ENCODE measurements at regions not wholly inside any gene's neighbourhood (a gene's known extent, or its start where the extent isn't known, plus 50 kb on each side); places are given as distances from the start of the nearest gene placed in this dataset.

DNA sequence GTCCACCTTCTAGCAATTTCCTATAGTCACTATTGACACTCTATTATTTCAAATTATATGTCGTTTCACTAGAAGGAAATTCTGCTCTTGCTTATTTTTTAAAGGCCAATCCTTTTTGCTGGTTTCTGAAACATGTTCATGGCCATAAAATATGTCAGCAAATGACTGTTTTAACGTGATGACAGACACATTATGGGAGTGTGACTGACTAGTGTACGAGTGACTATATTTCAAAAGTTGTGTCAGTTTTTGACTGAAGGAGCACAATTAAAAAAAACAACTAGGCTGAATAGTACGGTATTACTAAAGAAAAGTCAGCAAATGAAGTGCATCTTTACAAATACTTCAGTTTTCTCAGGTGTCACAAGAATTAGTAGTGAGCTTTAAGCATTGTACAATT is 196.0 kb downstream of the NR4A2 start:
- TF ChIP-seq, protein P1, sequence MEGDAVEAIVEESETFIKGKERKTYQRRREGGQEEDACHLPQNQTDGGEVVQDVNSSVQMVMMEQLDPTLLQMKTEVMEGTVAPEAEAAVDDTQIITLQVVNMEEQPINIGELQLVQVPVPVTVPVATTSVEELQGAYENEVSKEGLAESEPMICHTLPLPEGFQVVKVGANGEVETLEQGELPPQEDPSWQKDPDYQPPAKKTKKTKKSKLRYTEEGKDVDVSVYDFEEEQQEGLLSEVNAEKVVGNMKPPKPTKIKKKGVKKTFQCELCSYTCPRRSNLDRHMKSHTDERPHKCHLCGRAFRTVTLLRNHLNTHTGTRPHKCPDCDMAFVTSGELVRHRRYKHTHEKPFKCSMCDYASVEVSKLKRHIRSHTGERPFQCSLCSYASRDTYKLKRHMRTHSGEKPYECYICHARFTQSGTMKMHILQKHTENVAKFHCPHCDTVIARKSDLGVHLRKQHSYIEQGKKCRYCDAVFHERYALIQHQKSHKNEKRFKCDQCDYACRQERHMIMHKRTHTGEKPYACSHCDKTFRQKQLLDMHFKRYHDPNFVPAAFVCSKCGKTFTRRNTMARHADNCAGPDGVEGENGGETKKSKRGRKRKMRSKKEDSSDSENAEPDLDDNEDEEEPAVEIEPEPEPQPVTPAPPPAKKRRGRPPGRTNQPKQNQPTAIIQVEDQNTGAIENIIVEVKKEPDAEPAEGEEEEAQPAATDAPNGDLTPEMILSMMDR (IDR thresholded peaks at IDR 0.05), result no peak
- TF ChIP-seq POLR2A (IDR thresholded peaks at IDR 0.05), result no peak

Measured in testis (tissue), 2 donors.